WTC11 (cell line): ENCODE measurements at regions not wholly inside any gene's neighbourhood (a gene's known extent, or its start where the extent isn't known, plus 50 kb on each side); places are given as distances from the start of the nearest gene placed in this dataset.

ENCODE experiments used
- ATAC-seq: fragments of 200-7000 bp; cut with Tn5 transposase; 2 replicates; pipeline ENCODE4 v1.10.0; 2021; ENCODE audit warnings: mild to moderate bottlenecking, moderate library complexity
- CTCF ChIA-PET: fragments of 300-600 bp; sonication (Branson Sonifier 250); formaldehyde crosslinking; loops from one replicate; lab custom pipeline; 2021; ENCODE audit warnings: antibody characterized with exemption; lab: Charles Lee
- POLR2A ChIA-PET: fragments of 350-600 bp; sonication (Branson Sonifier 250); formaldehyde crosslinking; loops from one replicate; lab custom pipeline; 2021; ENCODE audit warnings: antibody characterized with exemption; lab: Charles Lee
- DNase-seq: peaks from one replicate; pipeline ENCODE4 v3.0.0; 2021; ENCODE audit warnings: low spot score
- H3K27ac Mint-ChIP-seq: 2 replicates; pipeline ENCODE4 v1.8.0; 2021; ENCODE audit warnings: mixed read lengths
- H3K27me3 Mint-ChIP-seq: 2 replicates; pipeline ENCODE4 v1.8.0; 2021; ENCODE audit warnings: low read depth, mild to moderate bottlenecking, moderate library complexity, mixed read lengths
- H3K36me3 Mint-ChIP-seq: 2 replicates; pipeline ENCODE4 v1.8.0; 2021; ENCODE audit warnings: mixed read lengths
- H3K4me1 Mint-ChIP-seq: 2 replicates; pipeline ENCODE4 v1.8.0; 2022; ENCODE audit warnings: mixed read lengths
- H3K4me3 Mint-ChIP-seq: 2 replicates; pipeline ENCODE4 v1.8.0; 2021; ENCODE audit warnings: mild to moderate bottlenecking, moderate library complexity, mixed read lengths
- H3K9me3 Mint-ChIP-seq: 2 replicates; pipeline ENCODE4 v1.8.0; 2021; ENCODE audit warnings: mixed read lengths
- AFF4 ChIP-seq: sonication (generic); formaldehyde crosslinking; IDR thresholded peaks from 2 replicates; pipeline ENCODE4 v1.8.1; 2023; ENCODE audit warnings: mild to moderate bottlenecking, missing genetic modification reagents, borderline replicate concordance
- CREM ChIP-seq: sonication (generic); formaldehyde crosslinking; IDR thresholded peaks from 2 replicates; pipeline ENCODE4 v1.8.1; 2022; ENCODE audit warnings: mild to moderate bottlenecking, missing genetic modification reagents, moderate library complexity
- FOXK1 ChIP-seq: sonication (generic); formaldehyde crosslinking; IDR thresholded peaks from 2 replicates; pipeline ENCODE4 v1.8.0; 2022; ENCODE audit warnings: mild to moderate bottlenecking, moderate library complexity, missing genetic modification reagents
- GABPB1 ChIP-seq: sonication (generic); formaldehyde crosslinking; IDR thresholded peaks from 2 replicates; pipeline ENCODE4 v1.8.1; 2023; ENCODE audit warnings: mild to moderate bottlenecking, missing genetic modification reagents
- HMGA2 ChIP-seq: fragments of 250-450 bp; sonication (Bioruptor Pico); IDR thresholded peaks from 2 replicates; pipeline ENCODE4 v1.4.0; 2021; ENCODE audit warnings: mild to moderate bottlenecking, moderate library complexity
- IRF1 ChIP-seq: sonication (generic); formaldehyde crosslinking; IDR thresholded peaks from 2 replicates; pipeline ENCODE4 v1.8.0; 2023; ENCODE audit warnings: missing genetic modification reagents
- JAZF1 ChIP-seq: fragments of 250-450 bp; sonication (Bioruptor Pico); IDR thresholded peaks from 2 replicates; pipeline ENCODE4 v1.9.0; 2021; ENCODE audit warnings: moderate library complexity, mild to moderate bottlenecking, inconsistent platforms
- JUN ChIP-seq: sonication (generic); formaldehyde crosslinking; IDR thresholded peaks from 2 replicates; pipeline ENCODE4 v1.8.0; 2023; ENCODE audit warnings: mild to moderate bottlenecking, missing genetic modification reagents
- MXD4 ChIP-seq: fragments of 250-450 bp; sonication (Bioruptor Pico); IDR thresholded peaks from 2 replicates; pipeline ENCODE4 v1.8.0; 2021; ENCODE audit warnings: mild to moderate bottlenecking, moderate library complexity, borderline replicate concordance
- SMAD4 ChIP-seq: sonication (generic); formaldehyde crosslinking; IDR thresholded peaks from 2 replicates; pipeline ENCODE4 v1.8.0; 2022; ENCODE audit warnings: mild to moderate bottlenecking, missing genetic modification reagents
- TP53 ChIP-seq: sonication (generic); formaldehyde crosslinking; IDR thresholded peaks from 2 replicates; pipeline ENCODE4 v1.8.1; 2023; ENCODE audit warnings: mild to moderate bottlenecking, missing genetic modification reagents
- ZNF219 ChIP-seq: sonication (generic); formaldehyde crosslinking; IDR thresholded peaks from 2 replicates; pipeline ENCODE4 v1.8.0; 2023; ENCODE audit warnings: missing genetic modification reagents, mild to moderate bottlenecking, borderline replicate concordance
- ZNF232 ChIP-seq: sonication (generic); formaldehyde crosslinking; IDR thresholded peaks from 2 replicates; pipeline ENCODE4 v1.8.0; 2022; ENCODE audit warnings: mild to moderate bottlenecking, missing genetic modification reagents
- ZNF281 ChIP-seq: sonication (generic); formaldehyde crosslinking; IDR thresholded peaks from 2 replicates; pipeline ENCODE4 v1.8.0; 2023; ENCODE audit warnings: mild to moderate bottlenecking, missing genetic modification reagents
- TF ChIP-seq, protein P1 (sequence below): sonication (generic); formaldehyde crosslinking; IDR thresholded peaks from 2 replicates; pipeline ENCODE4 v1.8.1; 2022; ENCODE audit warnings: low read depth, mild to moderate bottlenecking, moderate library complexity, missing genetic modification reagents, borderline replicate concordance
- TF ChIP-seq, protein P2 (sequence below): sonication (generic); formaldehyde crosslinking; IDR thresholded peaks from 2 replicates; pipeline ENCODE4 v1.8.1; 2022; ENCODE audit warnings: mild to moderate bottlenecking, moderate library complexity, missing genetic modification reagents
- TF ChIP-seq, protein P3 (sequence below): sonication (generic); formaldehyde crosslinking; IDR thresholded peaks from 2 replicates; pipeline ENCODE4 v1.8.0; 2022; ENCODE audit warnings: missing genetic modification reagents

- Mint-ChIP-seq H3K9me3 (peaks cover 41% of the 10 kb centered on the region), H3K27me3 (peaks cover 5% of the 10 kb centered on the region), H3K4me3 (no peak overlapping the region), H3K36me3 (peaks cover 16% of the 10 kb centered on the region), H3K27ac (no peak overlapping the region), H3K4me1 (no peaks in the 10 kb centered on the region)
- CTCF ChIA-PET = interaction anchor here (1.6 kb wide), 1 partner anchor 18 kb away, joined by 4 read pairs; no protein-coding TSS in a partner anchor
- ATAC-seq (no peak), DNase-seq (no peak)
- POLR2A ChIA-PET = no interaction called here
- no peak for TF ChIP-seq GABPB1 (CRISPR knock-in tag)
- no peak for TF ChIP-seq AFF4 (CRISPR knock-in tag)
- TF ChIP-seq, protein P1, sequence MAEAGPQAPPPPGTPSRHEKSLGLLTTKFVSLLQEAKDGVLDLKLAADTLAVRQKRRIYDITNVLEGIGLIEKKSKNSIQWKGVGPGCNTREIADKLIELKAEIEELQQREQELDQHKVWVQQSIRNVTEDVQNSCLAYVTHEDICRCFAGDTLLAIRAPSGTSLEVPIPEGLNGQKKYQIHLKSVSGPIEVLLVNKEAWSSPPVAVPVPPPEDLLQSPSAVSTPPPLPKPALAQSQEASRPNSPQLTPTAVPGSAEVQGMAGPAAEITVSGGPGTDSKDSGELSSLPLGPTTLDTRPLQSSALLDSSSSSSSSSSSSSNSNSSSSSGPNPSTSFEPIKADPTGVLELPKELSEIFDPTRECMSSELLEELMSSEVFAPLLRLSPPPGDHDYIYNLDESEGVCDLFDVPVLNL = no peak
- no peak for TF ChIP-seq SMAD4 (CRISPR knock-in tag)
- TF ChIP-seq MXD4 = no peak
- TF ChIP-seq FOXK1 (CRISPR knock-in tag) = no peak
- TF ChIP-seq TP53 (CRISPR knock-in tag) = no peak
- TF ChIP-seq ZNF232 (CRISPR knock-in tag) = no peak
- TF ChIP-seq ZNF219 = no peak
- no peak for TF ChIP-seq CREM (CRISPR knock-in tag)
- no peak for TF ChIP-seq JAZF1
- TF ChIP-seq HMGA2 (CRISPR knock-in tag) = no peak
These were observed 122.1 kb upstream of the SALL3 start for GRCh38 chr18:78857314-78858150.

DNA sequence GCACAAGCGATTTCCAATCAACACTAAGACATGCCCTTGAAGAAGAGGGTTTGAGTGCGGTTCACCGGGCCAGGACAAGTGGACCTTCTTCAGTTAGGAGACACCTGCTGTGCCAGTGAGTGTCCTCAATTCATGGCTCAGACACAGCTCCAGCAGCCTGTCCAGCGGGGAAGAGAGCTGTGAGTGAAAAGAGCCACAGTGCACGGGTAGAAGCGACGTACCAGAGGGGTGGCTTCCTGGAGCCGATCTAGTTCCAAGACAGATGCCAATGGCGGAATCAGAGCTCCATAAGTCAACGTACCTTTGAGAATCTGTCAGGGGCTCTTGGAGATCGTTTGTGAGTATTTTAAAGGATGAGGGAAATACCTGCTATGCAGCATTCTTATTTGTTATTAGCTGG is 119.9 kb upstream of the SALL3 start:
- no peak for DNase-seq
- no peaks in the 10 kb centered on the region for H3K4me1 Mint-ChIP-seq
- H3K9me3 Mint-ChIP-seq = peaks cover 31% of the 10 kb centered on the region
- ChIA-PET CTCF (interaction anchor here (1.7 kb wide), 1 partner anchor 16 kb away, joined by 6 read pairs; no protein-coding TSS in a partner anchor), POLR2A (no interaction called here)
- H3K27ac Mint-ChIP-seq = no peak overlapping the region
- H3K27me3 Mint-ChIP-seq = no peaks in the 10 kb centered on the region; the same call in 1 of the 2 replicates
- H3K36me3 Mint-ChIP-seq = peaks cover 11% of the 10 kb centered on the region; the same call in 1 of the 2 replicates
- ATAC-seq = no peak
- no peak overlapping the region for H3K4me3 Mint-ChIP-seq
- TF ChIP-seq TP53 (CRISPR knock-in tag) = no peak
- no peak for TF ChIP-seq IRF1 (CRISPR knock-in tag)

- H3K27ac Mint-ChIP-seq = no peak overlapping the region
- POLR2A ChIA-PET = no interaction called here
- no peak overlapping the region for H3K4me3 Mint-ChIP-seq
- H3K9me3 Mint-ChIP-seq = peaks cover 29% of the 10 kb centered on the region
- no peaks in the 10 kb centered on the region; the same call in 1 of the 2 replicates for H3K27me3 Mint-ChIP-seq
- ATAC-seq = no peak
- H3K4me1 Mint-ChIP-seq = no peaks in the 10 kb centered on the region
- H3K36me3 Mint-ChIP-seq = peaks cover 11% of the 10 kb centered on the region; the same call in 1 of the 2 replicates
- CTCF ChIA-PET = interaction anchor here (1.7 kb wide), 1 partner anchor 15 kb away, joined by 6 read pairs; no protein-coding TSS in a partner anchor
- no peak for DNase-seq
- TF ChIP-seq SMAD4 (CRISPR knock-in tag) (no peak), ZNF232 (CRISPR knock-in tag) (no peak), ZNF281 (CRISPR knock-in tag) (no peak), JUN (CRISPR knock-in tag) (no peak)
- TF ChIP-seq, protein P2, sequence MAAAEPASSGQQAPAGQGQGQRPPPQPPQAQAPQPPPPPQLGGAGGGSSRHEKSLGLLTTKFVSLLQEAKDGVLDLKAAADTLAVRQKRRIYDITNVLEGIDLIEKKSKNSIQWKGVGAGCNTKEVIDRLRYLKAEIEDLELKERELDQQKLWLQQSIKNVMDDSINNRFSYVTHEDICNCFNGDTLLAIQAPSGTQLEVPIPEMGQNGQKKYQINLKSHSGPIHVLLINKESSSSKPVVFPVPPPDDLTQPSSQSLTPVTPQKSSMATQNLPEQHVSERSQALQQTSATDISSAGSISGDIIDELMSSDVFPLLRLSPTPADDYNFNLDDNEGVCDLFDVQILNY (CRISPR knock-in tag) = no peak
- TF ChIP-seq, protein P3, sequence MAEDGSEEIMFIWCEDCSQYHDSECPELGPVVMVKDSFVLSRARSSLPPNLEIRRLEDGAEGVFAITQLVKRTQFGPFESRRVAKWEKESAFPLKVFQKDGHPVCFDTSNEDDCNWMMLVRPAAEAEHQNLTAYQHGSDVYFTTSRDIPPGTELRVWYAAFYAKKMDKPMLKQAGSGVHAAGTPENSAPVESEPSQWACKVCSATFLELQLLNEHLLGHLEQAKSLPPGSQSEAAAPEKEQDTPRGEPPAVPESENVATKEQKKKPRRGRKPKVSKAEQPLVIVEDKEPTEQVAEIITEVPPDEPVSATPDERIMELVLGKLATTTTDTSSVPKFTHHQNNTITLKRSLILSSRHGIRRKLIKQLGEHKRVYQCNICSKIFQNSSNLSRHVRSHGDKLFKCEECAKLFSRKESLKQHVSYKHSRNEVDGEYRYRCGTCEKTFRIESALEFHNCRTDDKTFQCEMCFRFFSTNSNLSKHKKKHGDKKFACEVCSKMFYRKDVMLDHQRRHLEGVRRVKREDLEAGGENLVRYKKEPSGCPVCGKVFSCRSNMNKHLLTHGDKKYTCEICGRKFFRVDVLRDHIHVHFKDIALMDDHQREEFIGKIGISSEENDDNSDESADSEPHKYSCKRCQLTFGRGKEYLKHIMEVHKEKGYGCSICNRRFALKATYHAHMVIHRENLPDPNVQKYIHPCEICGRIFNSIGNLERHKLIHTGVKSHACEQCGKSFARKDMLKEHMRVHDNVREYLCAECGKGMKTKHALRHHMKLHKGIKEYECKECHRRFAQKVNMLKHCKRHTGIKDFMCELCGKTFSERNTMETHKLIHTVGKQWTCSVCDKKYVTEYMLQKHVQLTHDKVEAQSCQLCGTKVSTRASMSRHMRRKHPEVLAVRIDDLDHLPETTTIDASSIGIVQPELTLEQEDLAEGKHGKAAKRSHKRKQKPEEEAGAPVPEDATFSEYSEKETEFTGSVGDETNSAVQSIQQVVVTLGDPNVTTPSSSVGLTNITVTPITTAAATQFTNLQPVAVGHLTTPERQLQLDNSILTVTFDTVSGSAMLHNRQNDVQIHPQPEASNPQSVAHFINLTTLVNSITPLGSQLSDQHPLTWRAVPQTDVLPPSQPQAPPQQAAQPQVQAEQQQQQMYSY = no peak
These were observed 119.5 kb upstream of the SALL3 start for GRCh38 chr18:78860117-78860516.
